ENCODE measurements at regions not wholly inside any gene's neighbourhood (a gene's known extent, or its start where the extent isn't known, plus 50 kb on each side); places are given as distances from the start of the nearest gene placed in this dataset.

DNA sequence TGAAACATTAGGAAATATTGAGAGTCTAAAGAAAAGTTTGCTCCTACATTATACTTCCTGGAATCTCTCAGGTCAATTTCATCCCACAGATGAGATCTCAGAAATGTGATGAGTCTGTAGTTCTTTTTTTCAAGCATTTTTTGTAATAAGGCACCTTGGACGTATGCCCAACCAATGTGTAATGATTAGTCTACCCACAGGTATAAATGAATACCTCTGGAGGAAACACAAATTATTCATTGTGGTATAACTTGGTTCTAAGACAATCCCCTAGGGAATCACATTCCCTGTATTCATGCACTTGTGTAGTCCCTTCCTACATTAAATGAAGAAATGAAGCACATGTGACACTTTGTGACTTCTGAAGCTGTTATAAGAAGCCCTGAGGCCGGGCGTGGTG lies 596.2 kb upstream of the UBE2E2 start:
- no peaks in the 10 kb centered on the region for H3K9me3 Mint-ChIP-seq
- H3K4me1 Mint-ChIP-seq (ENCODE audit: low read depth), result no peaks in the 10 kb centered on the region
- H3K4me3 Mint-ChIP-seq, result no peak overlapping the region
- no peak overlapping the region for H3K27ac Mint-ChIP-seq
- no peaks in the 10 kb centered on the region for H3K27me3 Mint-ChIP-seq
- no peaks in the 10 kb centered on the region for H3K36me3 Mint-ChIP-seq (ENCODE audit: low read depth)

DNA sequence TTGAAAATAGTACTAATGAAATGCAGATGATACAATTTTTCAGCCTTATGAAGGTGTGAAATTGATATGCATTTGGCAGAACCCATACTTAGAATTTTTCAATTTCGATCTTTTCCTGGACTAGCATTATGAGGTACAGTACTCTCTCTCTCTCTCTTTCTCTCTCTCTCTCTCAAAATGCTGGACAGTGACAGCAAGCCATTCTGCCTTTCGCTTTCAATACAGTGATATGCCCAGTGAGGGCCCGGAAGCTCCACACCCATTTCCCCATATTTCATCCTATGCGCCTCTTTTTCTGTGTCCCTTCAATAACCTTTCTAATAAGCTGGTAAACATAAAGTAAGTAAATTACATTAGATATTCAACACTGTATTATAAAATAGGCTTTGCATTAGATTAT lies 595.0 kb upstream of the UBE2E2 start:
- Mint-ChIP-seq H3K9me3 (no peaks in the 10 kb centered on the region), H3K27me3 (no peaks in the 10 kb centered on the region), H3K4me3 (no peak overlapping the region), H3K27ac (no peak overlapping the region), H3K36me3 (ENCODE audit: low read depth) (no peaks in the 10 kb centered on the region), H3K4me1 (ENCODE audit: low read depth) (no peaks in the 10 kb centered on the region)

DNA sequence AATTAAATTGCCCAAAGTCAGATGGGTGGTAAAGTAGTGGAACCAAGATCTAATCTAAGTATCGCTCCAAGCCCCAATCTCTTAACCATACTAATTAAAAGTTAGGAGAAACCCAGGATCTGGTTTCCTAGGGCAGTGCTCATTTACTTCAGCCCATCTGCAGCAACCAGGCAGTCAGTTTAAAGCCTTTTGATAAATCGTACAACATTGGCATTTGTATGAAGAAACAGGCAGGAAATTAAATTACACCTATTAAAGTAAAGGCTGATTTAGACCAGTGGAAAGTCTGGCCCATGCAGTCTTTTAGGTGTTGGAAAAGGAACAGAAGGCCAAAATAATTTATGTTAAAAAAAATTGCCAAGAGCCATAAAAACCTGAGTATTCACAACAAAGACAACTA lies 594.4 kb upstream of the UBE2E2 start:
- no peak overlapping the region for H3K27ac Mint-ChIP-seq
- no peaks in the 10 kb centered on the region for H3K36me3 Mint-ChIP-seq (ENCODE audit: low read depth)
- H3K9me3 Mint-ChIP-seq, result no peaks in the 10 kb centered on the region
- H3K4me1 Mint-ChIP-seq (ENCODE audit: low read depth), result no peaks in the 10 kb centered on the region
- H3K27me3 Mint-ChIP-seq, result no peaks in the 10 kb centered on the region
- H3K4me3 Mint-ChIP-seq, result no peak overlapping the region

DNA sequence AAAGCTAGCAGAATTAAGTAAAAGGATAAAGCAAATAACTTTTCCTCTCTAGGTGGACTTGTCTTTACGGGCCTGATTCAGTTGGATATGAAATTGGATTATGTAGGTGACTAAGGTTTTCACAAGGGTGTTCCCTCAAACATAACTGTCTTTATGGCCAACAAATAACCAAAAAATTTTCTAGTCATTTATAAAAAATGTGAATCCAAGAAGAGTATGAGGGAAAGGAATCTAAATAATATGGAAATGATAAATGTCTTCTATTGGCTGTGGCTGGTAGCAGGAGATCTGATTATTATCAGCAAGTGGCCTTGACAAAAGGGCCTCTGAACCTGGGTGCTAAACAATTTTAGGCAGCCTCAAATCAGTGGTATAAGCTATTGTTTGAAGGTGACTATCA lies 594.0 kb upstream of the UBE2E2 start:
- H3K4me3 Mint-ChIP-seq, result no peak overlapping the region
- no peaks in the 10 kb centered on the region for H3K36me3 Mint-ChIP-seq (ENCODE audit: low read depth)
- no peaks in the 10 kb centered on the region for H3K27me3 Mint-ChIP-seq
- H3K27ac Mint-ChIP-seq, result no peak overlapping the region
- H3K9me3 Mint-ChIP-seq, result no peaks in the 10 kb centered on the region
- H3K4me1 Mint-ChIP-seq (ENCODE audit: low read depth), result no peaks in the 10 kb centered on the region

DNA sequence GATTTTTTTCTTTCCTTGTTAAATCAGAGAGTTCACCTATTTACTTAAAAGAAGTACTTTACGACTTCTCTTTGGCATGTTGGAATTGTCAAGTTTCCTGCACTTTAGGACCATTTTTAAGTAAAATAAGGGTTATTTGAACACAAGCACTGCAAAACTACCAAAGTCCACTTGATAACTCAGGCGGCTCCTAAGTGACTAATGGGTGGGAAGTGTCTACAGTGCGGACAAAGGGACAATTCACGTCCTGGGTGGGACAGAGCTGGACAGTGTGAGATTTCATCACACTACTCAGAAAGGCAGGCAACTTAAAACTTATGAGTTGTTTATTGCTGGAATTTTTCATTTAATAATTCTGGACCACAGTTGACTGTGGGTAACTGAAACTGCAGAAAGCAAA lies 590.2 kb upstream of the UBE2E2 start:
- H3K27ac Mint-ChIP-seq, result no peak overlapping the region
- H3K27me3 Mint-ChIP-seq, result no peaks in the 10 kb centered on the region
- no peaks in the 10 kb centered on the region for H3K36me3 Mint-ChIP-seq (ENCODE audit: low read depth)
- no peak overlapping the region for H3K4me3 Mint-ChIP-seq
- H3K4me1 Mint-ChIP-seq (ENCODE audit: low read depth), result no peaks in the 10 kb centered on the region
- no peaks in the 10 kb centered on the region for H3K9me3 Mint-ChIP-seq

DNA sequence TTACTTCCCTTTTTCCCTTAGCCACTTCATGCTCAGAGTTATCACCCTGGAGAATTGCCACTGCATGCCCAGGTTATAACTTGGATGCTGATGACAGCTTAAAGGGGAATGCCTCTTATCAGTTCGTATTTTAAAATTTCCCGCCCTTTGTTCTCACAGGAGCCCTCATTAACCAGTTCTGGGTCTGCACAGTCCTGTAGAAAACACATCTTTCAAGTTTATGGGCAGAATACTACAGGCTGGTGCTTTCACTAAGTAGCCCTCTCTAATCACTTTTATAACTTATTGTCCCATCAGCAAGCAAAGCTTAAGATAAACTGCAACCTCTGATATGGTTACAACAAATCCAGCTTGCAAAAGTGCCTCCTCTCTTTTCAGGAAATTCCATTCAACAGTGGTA lies 587.3 kb upstream of the UBE2E2 start:
- H3K27ac Mint-ChIP-seq, result no peak overlapping the region
- no peaks in the 10 kb centered on the region for H3K36me3 Mint-ChIP-seq (ENCODE audit: low read depth)
- H3K27me3 Mint-ChIP-seq, result no peaks in the 10 kb centered on the region
- H3K4me1 Mint-ChIP-seq (ENCODE audit: low read depth), result no peaks in the 10 kb centered on the region
- H3K9me3 Mint-ChIP-seq, result no peaks in the 10 kb centered on the region
- H3K4me3 Mint-ChIP-seq, result no peak overlapping the region

DNA sequence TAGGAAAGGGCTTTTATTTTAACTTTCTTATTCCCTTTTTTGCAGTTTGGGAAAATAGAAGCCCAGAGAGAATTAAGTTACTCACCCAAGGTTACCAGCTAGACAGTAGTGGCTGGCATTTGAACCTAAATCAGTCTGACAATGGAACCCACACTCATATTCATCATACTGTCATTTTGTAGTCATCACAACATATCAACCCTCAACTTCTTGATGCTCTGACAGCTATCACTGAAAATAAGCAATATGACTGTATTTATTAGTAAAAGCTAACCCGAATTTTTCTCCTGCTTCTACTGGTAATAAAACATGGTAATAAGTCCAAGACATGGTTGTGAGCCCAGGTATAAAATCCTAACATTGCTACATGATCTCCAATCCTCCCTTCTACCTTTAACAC lies 585.8 kb upstream of the UBE2E2 start:
- no peaks in the 10 kb centered on the region for H3K9me3 Mint-ChIP-seq
- no peak overlapping the region for H3K27ac Mint-ChIP-seq
- H3K4me1 Mint-ChIP-seq (ENCODE audit: low read depth), result no peaks in the 10 kb centered on the region
- no peaks in the 10 kb centered on the region for H3K27me3 Mint-ChIP-seq
- no peak overlapping the region for H3K4me3 Mint-ChIP-seq
- H3K36me3 Mint-ChIP-seq (ENCODE audit: low read depth), result no peaks in the 10 kb centered on the region

DNA sequence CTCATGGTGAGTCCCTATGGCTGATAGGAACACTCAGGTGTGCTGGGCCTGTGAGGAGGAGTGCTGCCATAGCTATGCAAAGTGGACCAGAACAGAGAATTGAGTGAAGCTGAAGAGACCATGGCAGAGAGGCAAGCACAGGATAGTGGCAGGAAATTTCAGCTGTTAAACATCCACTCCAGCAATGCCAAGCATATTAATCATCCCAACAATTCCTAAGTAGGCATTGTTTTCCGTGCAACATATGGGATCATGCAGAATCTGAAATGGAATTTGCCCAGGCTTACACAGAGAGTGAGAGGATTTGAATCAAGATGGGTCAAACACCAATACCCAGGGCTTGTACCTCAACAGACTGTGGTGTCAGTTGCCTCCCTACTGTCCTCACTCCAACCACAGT lies 582.6 kb upstream of the UBE2E2 start:
- Mint-ChIP-seq H3K27me3 (no peaks in the 10 kb centered on the region), H3K4me3 (no peak overlapping the region), H3K4me1 (ENCODE audit: low read depth) (no peaks in the 10 kb centered on the region), H3K27ac (no peak overlapping the region), H3K36me3 (ENCODE audit: low read depth) (no peaks in the 10 kb centered on the region), H3K9me3 (no peaks in the 10 kb centered on the region)

DNA sequence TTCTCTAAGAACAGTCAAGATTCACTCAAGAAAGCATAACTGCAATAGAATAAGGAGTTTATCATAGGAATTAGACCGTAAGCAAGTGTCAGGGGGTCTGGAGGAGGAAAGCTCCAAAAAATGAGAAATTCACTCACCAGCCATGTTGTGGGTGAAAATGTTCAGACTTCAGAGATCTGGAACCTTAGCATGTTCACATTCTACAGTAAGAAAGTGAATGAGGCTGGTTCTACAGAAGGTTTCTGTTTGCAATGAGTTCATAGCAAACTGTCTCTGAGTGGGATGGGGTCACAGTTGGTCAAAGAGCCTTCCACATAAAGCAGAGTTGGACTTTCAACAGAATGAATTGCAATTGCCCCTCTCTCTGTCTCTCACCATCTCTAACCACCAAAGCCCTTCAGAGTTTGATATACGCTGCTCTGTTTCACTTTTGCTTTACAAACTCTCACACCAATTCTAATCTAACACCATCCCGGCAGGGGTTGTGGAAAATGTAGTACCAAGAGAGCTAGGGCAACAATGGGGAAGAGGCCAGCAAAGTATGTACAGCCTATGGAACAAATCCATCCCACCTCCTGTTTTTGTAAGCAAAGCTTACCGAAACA lies 581.8 kb upstream of the UBE2E2 start:
- Mint-ChIP-seq H3K27me3 (no peaks in the 10 kb centered on the region), H3K4me3 (no peak overlapping the region), H3K9me3 (no peaks in the 10 kb centered on the region), H3K36me3 (ENCODE audit: low read depth) (no peaks in the 10 kb centered on the region), H3K27ac (no peak overlapping the region), H3K4me1 (ENCODE audit: low read depth) (no peaks in the 10 kb centered on the region)

DNA sequence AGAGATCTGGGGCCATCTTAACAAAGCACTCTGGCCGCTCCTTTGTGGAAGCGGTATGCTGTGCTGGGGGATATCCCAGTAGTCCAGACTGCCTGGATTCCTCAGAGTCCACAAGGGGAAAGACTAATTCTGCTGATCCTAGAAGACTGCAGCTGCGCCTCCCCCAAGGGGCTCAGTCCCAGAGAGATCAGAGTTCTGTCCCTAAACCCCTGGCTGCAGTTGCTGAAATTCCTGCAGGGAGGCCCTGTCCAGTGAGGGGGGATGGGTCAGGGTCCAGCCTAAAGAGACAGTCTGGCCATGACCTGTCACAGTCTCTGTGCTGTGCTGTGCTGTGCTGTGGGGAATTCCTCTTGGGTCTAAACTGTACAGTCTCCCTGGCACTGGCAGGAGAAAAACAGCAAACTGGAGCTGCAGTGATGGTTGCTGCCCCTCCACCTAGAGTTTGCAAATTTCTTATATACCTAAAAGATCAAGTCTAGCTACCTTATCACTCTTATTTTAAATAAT lies 575.1 kb upstream of the UBE2E2 start:
- Mint-ChIP-seq H3K36me3 (ENCODE audit: low read depth) (no peaks in the 10 kb centered on the region), H3K27ac (no peak overlapping the region), H3K4me3 (no peak overlapping the region), H3K27me3 (no peaks in the 10 kb centered on the region), H3K4me1 (ENCODE audit: low read depth) (no peaks in the 10 kb centered on the region), H3K9me3 (peaks cover 3% of the 10 kb centered on the region)

DNA sequence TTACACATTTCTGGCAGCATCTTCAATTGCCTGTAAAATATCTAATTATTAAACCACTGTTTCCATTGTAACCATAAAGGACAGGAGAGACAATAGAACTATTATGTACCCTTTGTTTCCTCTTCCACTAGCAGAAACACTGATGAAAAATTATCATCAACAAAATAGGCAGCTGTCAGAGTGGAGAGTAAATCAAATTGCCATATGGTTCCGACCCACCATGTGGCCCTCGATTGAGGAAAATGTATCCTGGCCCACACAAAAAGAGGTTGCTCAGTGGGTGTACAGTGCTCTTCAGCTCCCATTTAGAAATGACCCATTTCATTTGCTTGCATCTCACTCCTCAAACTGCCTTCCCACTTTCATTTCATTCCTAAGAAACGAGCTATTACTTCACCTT lies 570.6 kb upstream of the UBE2E2 start:
- Mint-ChIP-seq H3K4me1 (ENCODE audit: low read depth) (no peaks in the 10 kb centered on the region), H3K4me3 (no peak overlapping the region), H3K36me3 (ENCODE audit: low read depth) (no peaks in the 10 kb centered on the region), H3K27ac (no peak overlapping the region), H3K27me3 (no peaks in the 10 kb centered on the region), H3K9me3 (peaks cover 3% of the 10 kb centered on the region)

DNA sequence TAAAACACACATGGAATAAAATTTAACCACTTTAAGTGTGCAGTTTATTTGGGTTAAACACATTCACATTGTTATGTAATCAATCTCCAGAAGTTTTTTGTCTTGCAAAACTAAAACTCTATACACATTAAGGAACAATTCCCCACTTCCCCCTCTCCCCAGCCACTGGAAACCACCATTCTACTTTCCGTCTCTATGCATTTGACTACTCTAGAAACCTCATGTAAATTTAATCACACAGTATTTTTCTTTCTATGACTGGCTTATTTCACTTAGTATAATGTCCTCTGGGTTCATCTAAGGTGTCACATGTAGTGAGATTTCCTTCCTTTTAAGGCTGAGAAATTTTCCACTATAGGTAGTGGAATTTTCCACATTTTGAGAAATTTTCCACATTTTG lies 568.7 kb upstream of the UBE2E2 start:
- Mint-ChIP-seq H3K36me3 (ENCODE audit: low read depth) (no peaks in the 10 kb centered on the region), H3K4me1 (ENCODE audit: low read depth) (no peaks in the 10 kb centered on the region), H3K27me3 (no peaks in the 10 kb centered on the region), H3K4me3 (no peak overlapping the region), H3K27ac (no peak overlapping the region), H3K9me3 (peaks cover 9% of the 10 kb centered on the region)

DNA sequence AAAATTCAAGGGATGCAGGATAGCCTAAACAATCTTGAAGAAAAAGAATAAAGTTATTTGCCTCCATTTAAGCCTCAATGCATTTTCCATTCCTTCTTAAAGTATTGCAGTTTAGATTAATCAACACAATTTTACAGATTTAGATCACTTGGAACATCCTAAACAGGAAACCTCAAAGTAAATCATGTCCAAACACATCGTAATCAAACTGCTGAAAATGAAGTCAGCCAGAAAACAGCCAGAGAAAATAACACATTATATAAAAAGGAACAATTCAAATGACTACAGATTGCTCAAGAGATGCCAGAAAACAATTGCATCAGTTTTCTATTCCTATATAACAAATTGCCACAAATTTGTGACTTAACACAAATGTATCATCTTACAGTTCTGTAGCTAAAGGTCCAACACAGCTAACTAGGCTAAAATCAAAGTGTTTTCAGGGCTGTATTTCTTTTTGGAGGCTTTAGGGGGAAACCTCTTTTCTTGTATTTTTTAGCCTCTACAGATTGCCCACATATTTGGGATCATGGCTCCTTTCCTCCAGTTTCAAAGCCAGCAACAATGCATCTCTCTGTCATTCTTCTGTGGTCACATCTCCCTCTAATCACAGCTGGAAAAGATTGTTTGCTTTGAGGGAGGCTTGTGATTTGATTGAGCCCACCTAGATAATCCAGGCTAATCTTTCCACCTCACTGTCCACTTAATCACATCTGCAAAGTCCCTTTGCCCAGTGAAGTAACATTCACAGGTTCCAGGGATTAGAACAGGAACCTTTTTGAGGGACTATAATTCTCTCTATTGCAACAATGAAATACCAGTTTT lies 543.3 kb upstream of the UBE2E2 start:
- H3K4me3 Mint-ChIP-seq, result no peak overlapping the region
- H3K4me1 Mint-ChIP-seq (ENCODE audit: low read depth), result no peaks in the 10 kb centered on the region
- no peak overlapping the region for H3K27ac Mint-ChIP-seq
- H3K36me3 Mint-ChIP-seq (ENCODE audit: low read depth), result no peaks in the 10 kb centered on the region
- no peaks in the 10 kb centered on the region for H3K27me3 Mint-ChIP-seq
- no peaks in the 10 kb centered on the region for H3K9me3 Mint-ChIP-seq

DNA sequence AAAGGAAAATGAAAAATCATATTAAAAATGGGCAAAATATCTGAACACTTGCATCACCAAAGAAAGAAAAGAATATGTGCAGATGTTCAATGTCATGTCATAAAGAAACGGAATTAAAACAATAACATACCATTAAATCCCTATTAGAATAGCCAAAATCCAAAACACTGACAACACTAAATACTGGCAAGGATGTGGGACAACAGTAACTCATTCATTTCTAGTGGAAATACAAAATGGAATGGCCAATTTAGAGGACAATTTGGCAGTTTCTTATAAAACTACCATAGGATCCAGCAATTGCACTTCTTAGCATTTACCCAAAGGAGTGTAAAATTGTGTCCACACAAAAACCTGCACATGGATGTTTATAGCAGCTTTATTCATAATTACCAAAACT lies 542.5 kb upstream of the UBE2E2 start:
- no peaks in the 10 kb centered on the region for H3K4me1 Mint-ChIP-seq (ENCODE audit: low read depth)
- H3K36me3 Mint-ChIP-seq (ENCODE audit: low read depth), result no peaks in the 10 kb centered on the region
- H3K27me3 Mint-ChIP-seq, result no peaks in the 10 kb centered on the region
- H3K4me3 Mint-ChIP-seq, result no peak overlapping the region
- H3K9me3 Mint-ChIP-seq, result no peaks in the 10 kb centered on the region
- no peak overlapping the region for H3K27ac Mint-ChIP-seq

DNA sequence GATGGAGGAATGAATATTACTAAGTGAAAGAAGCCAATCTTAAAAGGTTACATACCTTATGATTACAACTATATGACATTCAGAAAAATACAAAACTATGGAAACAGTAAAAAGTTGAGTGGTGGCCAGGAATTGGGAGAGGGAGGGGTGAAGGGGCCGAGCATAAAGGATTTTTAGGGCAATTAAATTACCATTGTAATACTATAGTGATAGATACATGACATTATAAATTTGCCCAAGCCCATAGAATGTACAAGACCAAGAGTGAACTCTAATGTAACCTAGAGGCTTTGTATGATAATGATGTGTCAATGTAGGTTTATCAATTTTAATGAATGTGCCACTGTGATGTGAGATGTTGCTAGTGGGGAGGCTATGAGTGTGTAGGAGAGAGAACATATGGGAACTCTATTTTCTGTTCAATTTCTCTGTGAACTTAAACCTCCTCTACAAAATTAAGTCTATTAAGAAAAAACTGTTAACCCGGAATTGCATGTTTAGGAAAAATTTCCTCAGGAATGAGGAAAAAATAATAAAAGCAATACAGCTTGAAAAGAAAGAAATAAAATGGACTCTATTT lies 541.9 kb upstream of the UBE2E2 start:
- H3K27ac Mint-ChIP-seq, result no peak overlapping the region
- H3K27me3 Mint-ChIP-seq, result no peaks in the 10 kb centered on the region
- H3K36me3 Mint-ChIP-seq (ENCODE audit: low read depth), result no peaks in the 10 kb centered on the region
- no peaks in the 10 kb centered on the region for H3K9me3 Mint-ChIP-seq
- H3K4me1 Mint-ChIP-seq (ENCODE audit: low read depth), result no peaks in the 10 kb centered on the region
- no peak overlapping the region for H3K4me3 Mint-ChIP-seq
